ENCODE measurements at regions not wholly inside any gene's neighbourhood (a gene's known extent, or its start where the extent isn't known, plus 50 kb on each side); places are given as distances from the start of the nearest gene placed in this dataset.
"Not testable (repeated sequence)": the region's sequence is repeated elsewhere in the genome, so short reads cannot be mapped to it uniquely, and the experiment has no call there.

GRCh38 chr10:118805146-118805545 lies 50.4 kb upstream of the CACUL1 start:
- DNase-seq: no peak

GRCh38 chr10:118807512-118808305 lies 52.9 kb upstream of the CACUL1 start:
- no peak for DNase-seq

GRCh38 chr10:118808601-118809356 lies 54.0 kb upstream of the CACUL1 start:
- no peak for DNase-seq

- DNase-seq: no peak
These were observed 54.8 kb upstream of the CACUL1 start for GRCh38 chr10:118809357-118810220.

GRCh38 chr10:118810796-118811505 lies 56.2 kb upstream of the CACUL1 start:
- no peak for DNase-seq

GRCh38 chr10:118811675-118812392 lies 57.1 kb upstream of the CACUL1 start:
- DNase-seq: no peak

- DNase-seq: no peak
These were observed 57.6 kb upstream of the CACUL1 start for GRCh38 chr10:118812393-118812740.

GRCh38 chr10:118813001-118813400 lies 58.2 kb upstream of the CACUL1 start:
- DNase-seq: not testable (repeated sequence)

- DNase-seq: no peak
These were observed 61.9 kb upstream of the CACUL1 start for GRCh38 chr10:118816471-118817168.

- no peak for DNase-seq
These were observed 62.7 kb upstream of the CACUL1 start for GRCh38 chr10:118817328-118818068.

GRCh38 chr10:118818621-118819221 lies 64.0 kb upstream of the CACUL1 start:
- no peak for DNase-seq

- DNase-seq: no peak
These were observed 65.8 kb upstream of the CACUL1 start for GRCh38 chr10:118820326-118821116.

- DNase-seq: no peak
These were observed 68.6 kb upstream of the CACUL1 start for GRCh38 chr10:118823256-118823907.

GRCh38 chr10:118827053-118827452 lies 72.3 kb upstream of the CACUL1 start:
- no peak for DNase-seq

- no peak for DNase-seq
These were observed 72.8 kb upstream of the CACUL1 start for GRCh38 chr10:118827466-118828155.

- peak in 1 of 2 donors; percentile 28 for DNase-seq
These were observed 77.5 kb upstream of the CACUL1 start for GRCh38 chr10:118832241-118832651.

- not testable (repeated sequence) for DNase-seq
These were observed 79.6 kb upstream of the CACUL1 start for GRCh38 chr10:118834370-118834769.

Measured in CD4-positive, alpha-beta T cell treated with Interleukin-4 for 1 hour (primary cell).